Tibial artery (tissue), 4 donors: ENCODE measurements at regions not wholly inside any gene's neighbourhood (a gene's known extent, or its start where the extent isn't known, plus 50 kb on each side); places are given as distances from the start of the nearest gene placed in this dataset.

Source experiments
- DNase-seq, 2 donors: peaks; one replicate each; pipeline ENCODE4 v3.0.0-alpha.2; 2019
- H3K27ac ChIP-seq, 2 donors: fragments of 200-600 bp; sonication (generic) in 1 of 2; 1 replicate in 1 of 2; 2 replicates in 1 of 2; pipeline ENCODE4 v1.5.1; 2018 to 2019; ENCODE audit warnings: mild to moderate bottlenecking in 1 of 2
- H3K27me3 ChIP-seq, 2 donors: fragments of 200-600 bp; sonication (generic) in 1 of 2; one replicate each; pipeline versions ENCODE4 v1.5.1 to v1.6.0; 2016 to 2019
- H3K36me3 ChIP-seq, 3 donors: fragments of 200-600 bp; sonication (generic) in 2 of 3; one replicate each; pipeline ENCODE4 v1.5.1; 2016 to 2019; ENCODE audit warnings: mild to moderate bottlenecking in 2 of 3
- H3K4me1 ChIP-seq, 4 donors: fragments of 200-600 bp; sonication (generic) in 2 of 4; 1 replicate in 3 of 4; 2 replicates in 1 of 4; pipeline ENCODE4 v1.5.1; 2016 to 2019
- H3K4me3 ChIP-seq, 2 donors: fragments of 200-600 bp; sonication (generic) in 1 of 2; 1 replicate in 1 of 2; 2 replicates in 1 of 2; pipeline ENCODE4 v1.5.1; 2018 to 2019; ENCODE audit warnings: mild to moderate bottlenecking in 2 of 2
- H3K9me3 ChIP-seq, 3 donors: fragments of 200-600 bp; sonication (generic) in 1 of 3; one replicate each; pipeline ENCODE4 v1.5.1; 2016 to 2019
- CTCF ChIP-seq, 2 experiments: fragments of 200-600 bp in 1 of 2; fragments of 450-650 bp in 1 of 2; IDR thresholded peaks; one replicate each; pipeline ENCODE4 v1.5.1; 2017 to 2019; ENCODE audit warnings: antibody characterized with exemption in 2 of 2, mild to moderate bottlenecking in 1 of 2, moderate library complexity in 1 of 2
- intact Hi-C: fragments of 100-400 bp; cut with DNase I; formaldehyde crosslinking; loops from one replicate; pipeline ENCODE4 v1.15.0; 2023; ENCODE audit warnings: low total_unique reads

- Histone ChIP-seq H3K9me3 (peaks cover 0 to 28% (median 11%) of the 10 kb centered on the region in 3 donors), H3K4me3 (no peak overlapping the region), H3K27me3 (peaks cover 0 to 28% of the 10 kb centered on the region in 2 donors), H3K36me3 (no peaks in the 10 kb centered on the region), H3K27ac (no peak overlapping the region), H3K4me1 (no peaks in the 10 kb centered on the region)
- no peak for DNase-seq
- TF ChIP-seq CTCF (IDR thresholded peaks at IDR 0.05): no peak
- intact Hi-C loops: no loop called here
These were observed 130.1 kb upstream of the SEC14L1 start for GRCh38 chr17:77010667-77011066.

- no peak for DNase-seq
- TF ChIP-seq CTCF (IDR thresholded peaks at IDR 0.05): no peak
These were observed 129.4 kb upstream of the SEC14L1 start for GRCh38 chr17:77011173-77012011.

GRCh38 chr17:77018504-77018903 is 122.3 kb upstream of the SEC14L1 start:
- no peak for TF ChIP-seq CTCF (IDR thresholded peaks at IDR 0.05)
- intact Hi-C loops: no loop called here
- DNase-seq: no peak

More at GRCh38 chr17:77011173-77012011, 129.4 kb upstream of the SEC14L1 start:
- Histone ChIP-seq H3K9me3 (peaks cover 0 to 28% (median 11%) of the 10 kb centered on the region in 3 donors), H3K4me3 (no peak overlapping the region), H3K27me3 (peaks cover 0 to 30% of the 10 kb centered on the region in 2 donors), H3K36me3 (no peaks in the 10 kb centered on the region), H3K4me1 (no peaks in the 10 kb centered on the region), H3K27ac (no peak overlapping the region)
- intact Hi-C loops: no loop called here

GRCh38 chr17:77019893-77020379 is 120.8 kb upstream of the SEC14L1 start:
- no peaks in the 10 kb centered on the region for H3K4me1 ChIP-seq
- TF ChIP-seq CTCF (IDR thresholded peaks at IDR 0.05): no peak
- H3K36me3 ChIP-seq: no peaks in the 10 kb centered on the region
- H3K9me3 ChIP-seq: peaks cover 0 to 11% (median 11%) of the 10 kb centered on the region in 3 donors
- DNase-seq: no peak
- intact Hi-C loops: no loop called here
- peaks cover 0 to 38% of the 10 kb centered on the region in 2 donors for H3K27me3 ChIP-seq
- no peak overlapping the region for H3K27ac ChIP-seq
- no peak overlapping the region for H3K4me3 ChIP-seq

More at GRCh38 chr17:77018504-77018903, 122.3 kb upstream of the SEC14L1 start:
- H3K4me1 ChIP-seq: no peaks in the 10 kb centered on the region
- H3K36me3 ChIP-seq: no peaks in the 10 kb centered on the region
- H3K9me3 ChIP-seq: peaks cover 0 to 11% (median 11%) of the 10 kb centered on the region in 3 donors
- H3K4me3 ChIP-seq: no peak overlapping the region
- H3K27me3 ChIP-seq: peaks cover 0 to 31% of the 10 kb centered on the region in 2 donors
- H3K27ac ChIP-seq: no peak overlapping the region

GRCh38 chr17:77020973-77021372 is 119.8 kb upstream of the SEC14L1 start:
- H3K4me1 ChIP-seq: no peaks in the 10 kb centered on the region
- H3K27ac ChIP-seq: no peak overlapping the region
- no peaks in the 10 kb centered on the region for H3K36me3 ChIP-seq
- H3K27me3 ChIP-seq: peaks cover 0 to 39% of the 10 kb centered on the region in 2 donors
- no peak for TF ChIP-seq CTCF (IDR thresholded peaks at IDR 0.05)
- DNase-seq: no peak
- intact Hi-C loops: no loop called here
- H3K9me3 ChIP-seq: peaks cover 0 to 11% (median 11%) of the 10 kb centered on the region in 3 donors
- H3K4me3 ChIP-seq: no peak overlapping the region
